LNCAP (cell line): ENCODE measurements at regions not wholly inside any gene's neighbourhood (a gene's known extent, or its start where the extent isn't known, plus 50 kb on each side); places are given as distances from the start of the nearest gene placed in this dataset.
A peak's percentile ranks its signal among the peaks of the same experiment; 100 is the strongest.

Experiments used
- CTCF ChIP-seq: fragments of 450-650 bp; IDR thresholded peaks from 2 replicates; pipeline ENCODE4 v1.5.1; 2017; ENCODE audit warnings: mild to moderate bottlenecking

- TF ChIP-seq CTCF = no peak
These were observed 115.6 kb upstream of the TRPM3 start for GRCh38 chr9:71237051-71237450.

- no peak for TF ChIP-seq CTCF
These were observed 112.2 kb upstream of the TRPM3 start for GRCh38 chr9:71233646-71234045.

- TF ChIP-seq CTCF = 0 out of 2 replicates have a peak, but pooled peaks have one; percentile 11
These were observed 102.6 kb upstream of the TRPM3 start for GRCh38 chr9:71223953-71224538.

- no peak for TF ChIP-seq CTCF
These were observed 97.4 kb upstream of the TRPM3 start for GRCh38 chr9:71218774-71219173.

GRCh38 chr9:71213633-71214032, 92.2 kb upstream of the TRPM3 start:
- TF ChIP-seq CTCF = no peak

- no peak; the same call in 1 of the 2 replicates for TF ChIP-seq CTCF
These were observed 88.9 kb upstream of the TRPM3 start for GRCh38 chr9:71210326-71210725.

- no peak for TF ChIP-seq CTCF
These were observed 88.5 kb upstream of the TRPM3 start for GRCh38 chr9:71209890-71210289.

- TF ChIP-seq CTCF = no peak
These were observed 81.5 kb upstream of the TRPM3 start for GRCh38 chr9:71202931-71203330.
